ENCODE measurements at regions not wholly inside any gene's neighbourhood (a gene's known extent, or its start where the extent isn't known, plus 50 kb on each side); places are given as distances from the start of the nearest gene placed in this dataset.
"Not testable (repeated sequence)": the region's sequence is repeated elsewhere in the genome, so short reads cannot be mapped to it uniquely, and the experiment has no call there.

DNA sequence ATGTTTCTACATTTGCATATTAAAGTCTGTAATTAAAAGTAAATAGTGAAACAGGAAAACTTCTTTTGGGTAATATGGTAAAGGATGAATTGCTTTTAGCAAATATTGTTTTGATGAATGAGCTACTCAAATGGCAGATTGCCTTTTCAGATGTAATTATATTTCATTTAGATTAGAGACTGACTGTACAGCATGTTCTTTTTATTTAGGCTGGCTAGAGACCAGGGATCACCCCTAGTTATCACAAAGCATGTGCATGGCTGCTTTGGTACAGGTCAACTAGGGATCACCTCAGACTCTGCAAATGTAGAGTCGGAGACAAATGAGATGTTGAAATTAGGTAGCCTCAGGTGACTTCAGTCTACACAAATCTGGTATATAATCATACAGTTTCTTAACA, 214.9 kb upstream of the SEMA6A start:
- no peaks in the 10 kb centered on the region for H3K36me3 Mint-ChIP-seq (ENCODE audit: insufficient read depth in 2 of 2)
- ATAC-seq (replicated peaks in 1 of 2) (no peak), DNase-seq (no peak)

DNA sequence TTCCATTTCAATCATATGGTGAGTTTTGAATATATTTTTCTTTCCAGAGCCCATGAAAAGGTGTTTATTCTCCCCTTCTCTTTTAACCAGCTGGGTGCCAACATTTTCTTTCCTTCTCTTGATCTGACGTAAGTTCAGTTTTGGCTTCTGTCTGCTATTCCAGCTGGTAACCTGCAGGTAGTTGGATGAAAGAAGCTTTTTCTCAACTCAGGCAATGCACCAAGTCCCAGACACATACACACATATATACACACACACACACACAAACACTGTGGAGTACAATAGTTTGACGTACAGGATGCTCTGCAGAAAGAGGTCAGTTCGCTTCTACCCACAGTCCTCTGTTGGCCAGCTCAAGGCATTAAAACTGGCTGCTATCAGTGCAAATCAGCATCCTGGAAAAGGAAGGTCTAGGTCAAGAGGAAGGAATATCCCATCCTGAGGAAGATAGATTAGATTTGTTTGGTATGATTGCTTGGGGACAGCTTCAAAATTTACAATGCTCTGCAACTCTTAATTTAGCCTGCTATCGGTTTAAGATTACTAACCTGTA, 214.3 kb upstream of the SEMA6A start:
- no peak overlapping the region for H3K4me3 Mint-ChIP-seq
- no peak overlapping the region for H3K27ac Mint-ChIP-seq
- H3K9me3 Mint-ChIP-seq = no peaks in the 10 kb centered on the region
- H3K27me3 Mint-ChIP-seq (ENCODE audit: low read depth) = no peaks in the 10 kb centered on the region
- DNase-seq (no peak), ATAC-seq (replicated peaks in 1 of 2) (no peak)
- no peaks in the 10 kb centered on the region for H3K4me1 Mint-ChIP-seq (ENCODE audit: low read depth)
- H3K36me3 Mint-ChIP-seq (ENCODE audit: insufficient read depth in 2 of 2) = no peaks in the 10 kb centered on the region

More for the DNA sequence above, 214.9 kb upstream of the SEMA6A start:
- no peaks in the 10 kb centered on the region for H3K9me3 Mint-ChIP-seq
- no peak overlapping the region for H3K27ac Mint-ChIP-seq
- no peaks in the 10 kb centered on the region for H3K27me3 Mint-ChIP-seq (ENCODE audit: low read depth)
- H3K4me3 Mint-ChIP-seq = no peak overlapping the region
- H3K4me1 Mint-ChIP-seq (ENCODE audit: low read depth) = no peaks in the 10 kb centered on the region

DNA sequence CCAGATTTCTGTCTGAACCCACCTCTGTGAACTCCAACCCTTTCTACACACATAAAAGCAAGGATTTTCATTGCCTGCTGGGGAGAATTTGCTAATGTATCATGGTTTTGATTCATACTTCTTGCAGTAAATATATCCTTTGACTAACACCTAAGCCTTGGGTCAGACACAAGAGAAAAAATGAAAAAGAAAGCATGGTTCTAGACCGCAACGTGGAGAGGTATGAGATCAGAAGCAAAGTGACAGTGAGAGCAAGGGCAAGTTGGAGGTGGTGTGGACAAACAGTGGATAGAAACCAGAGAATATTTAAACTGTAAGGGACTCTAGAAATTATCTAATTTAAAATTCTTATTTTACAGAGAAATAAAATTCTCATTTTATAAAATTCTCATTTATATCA, 212.9 kb upstream of the SEMA6A start:
- H3K36me3 Mint-ChIP-seq (ENCODE audit: insufficient read depth in 2 of 2) = no peaks in the 10 kb centered on the region
- no peaks in the 10 kb centered on the region for H3K4me1 Mint-ChIP-seq (ENCODE audit: low read depth)
- no peaks in the 10 kb centered on the region for H3K27me3 Mint-ChIP-seq (ENCODE audit: low read depth)
- H3K4me3 Mint-ChIP-seq = no peak overlapping the region
- no peak overlapping the region for H3K27ac Mint-ChIP-seq
- DNase-seq (no peak), ATAC-seq (replicated peaks in 1 of 2) (no peak)
- no peaks in the 10 kb centered on the region for H3K9me3 Mint-ChIP-seq

DNA sequence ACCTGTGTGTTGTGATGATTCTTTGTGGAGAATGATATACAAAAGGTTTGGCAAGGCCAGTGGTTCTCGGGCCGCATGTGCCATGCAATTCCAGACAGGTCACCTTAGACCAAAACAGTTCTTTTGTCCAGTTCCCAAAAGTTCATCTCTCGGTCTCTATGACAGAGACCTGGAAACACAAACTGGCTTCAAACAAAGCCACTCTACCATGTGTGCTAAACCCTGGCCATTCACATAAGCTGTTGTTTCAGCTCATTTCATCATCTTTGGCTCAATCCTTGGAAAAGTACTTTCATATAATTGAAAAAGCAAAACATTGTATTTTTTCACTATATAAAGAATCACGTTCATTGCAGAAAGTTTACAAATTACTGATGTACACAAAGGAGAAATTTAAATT, 210.5 kb upstream of the SEMA6A start:
- Mint-ChIP-seq H3K4me3 (no peak overlapping the region), H3K27ac (no peak overlapping the region), H3K4me1 (ENCODE audit: low read depth) (no peaks in the 10 kb centered on the region), H3K27me3 (ENCODE audit: low read depth) (no peaks in the 10 kb centered on the region), H3K9me3 (no peaks in the 10 kb centered on the region), H3K36me3 (ENCODE audit: insufficient read depth in 2 of 2) (no peaks in the 10 kb centered on the region)
- no peak for ATAC-seq (replicated peaks in 1 of 2)
- no peak for DNase-seq

DNA sequence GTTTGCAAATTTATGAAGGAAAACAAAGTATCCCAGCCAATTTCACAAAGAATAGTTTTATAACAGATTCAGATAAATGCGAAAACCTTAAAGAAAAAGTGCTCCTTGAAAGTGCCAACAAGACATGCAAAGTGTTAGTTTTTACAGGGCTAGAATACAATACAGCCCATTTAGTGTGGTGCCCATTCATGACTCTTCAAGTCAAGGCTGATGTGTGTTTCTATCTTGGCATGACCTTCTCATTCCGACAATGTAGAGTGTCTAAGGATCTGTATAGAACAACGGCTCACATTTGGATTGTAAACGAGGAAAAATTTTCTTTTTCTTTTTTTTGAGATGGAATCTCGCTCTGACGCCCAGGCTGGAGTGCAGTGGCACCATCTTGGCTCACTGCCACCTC, 205.2 kb upstream of the SEMA6A start:
- Mint-ChIP-seq H3K27me3 (ENCODE audit: low read depth) (peaks cover 13% of the 10 kb centered on the region), H3K9me3 (no peaks in the 10 kb centered on the region), H3K27ac (no peak overlapping the region), H3K4me1 (ENCODE audit: low read depth) (no peaks in the 10 kb centered on the region), H3K36me3 (ENCODE audit: insufficient read depth in 2 of 2) (no peaks in the 10 kb centered on the region), H3K4me3 (no peak overlapping the region)
- ATAC-seq (replicated peaks in 1 of 2) (no peak), DNase-seq (no peak)

DNA sequence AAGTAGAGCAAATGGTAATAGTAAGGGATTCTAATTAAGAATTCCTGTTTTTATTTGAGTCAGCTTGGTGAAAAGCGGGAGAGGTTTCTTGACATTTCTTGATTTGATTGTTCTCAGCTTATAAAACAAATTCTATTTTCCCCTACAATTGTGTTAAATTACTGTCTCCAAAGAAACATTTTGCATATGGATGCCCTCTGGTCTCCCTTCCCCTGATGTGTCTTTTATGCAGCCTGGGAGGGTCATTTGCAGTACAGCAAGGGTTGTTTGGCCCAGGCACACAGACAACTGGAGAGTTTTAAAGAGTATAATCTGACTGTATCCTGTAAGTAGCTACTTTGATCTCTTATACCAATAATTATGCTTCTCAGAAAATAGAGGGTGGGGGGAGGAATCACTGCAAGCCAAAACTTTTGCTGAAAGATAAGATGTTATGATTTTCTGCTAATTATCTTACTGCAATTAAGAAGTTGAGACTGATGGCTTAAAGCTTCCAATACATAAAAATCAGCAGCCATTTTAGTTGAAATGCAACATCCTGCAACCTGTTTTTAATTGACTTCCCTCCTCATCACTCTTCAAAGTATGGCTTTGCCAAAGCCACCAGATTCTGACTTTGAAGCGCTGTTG, 204.1 kb upstream of the SEMA6A start:
- Mint-ChIP-seq H3K4me3 (no peak overlapping the region), H3K27ac (no peak overlapping the region), H3K27me3 (ENCODE audit: low read depth) (peaks cover 13% of the 10 kb centered on the region), H3K36me3 (ENCODE audit: insufficient read depth in 2 of 2) (no peaks in the 10 kb centered on the region), H3K9me3 (no peaks in the 10 kb centered on the region), H3K4me1 (ENCODE audit: low read depth) (no peaks in the 10 kb centered on the region)
- no peak for DNase-seq
- no peak for ATAC-seq (replicated peaks in 1 of 2)

DNA sequence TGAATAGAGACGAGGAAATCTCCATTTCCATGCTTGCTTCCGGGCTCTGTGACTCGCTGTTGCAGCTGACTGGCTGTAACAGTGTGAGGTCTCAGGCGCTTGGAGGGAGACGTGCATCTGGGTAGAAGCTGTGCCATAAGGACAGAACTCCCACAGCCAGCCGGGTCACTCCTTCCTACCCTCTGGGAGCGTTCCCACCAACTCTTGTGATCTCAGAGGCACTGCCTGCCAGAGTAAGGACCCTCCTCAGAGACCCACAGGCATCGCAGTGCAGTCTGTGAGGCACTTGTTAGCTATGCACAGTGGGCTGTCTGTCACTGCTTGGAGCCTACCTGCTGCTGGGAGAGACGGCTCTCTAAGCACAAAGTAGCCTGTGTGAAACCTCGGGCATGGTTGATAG, 203.4 kb upstream of the SEMA6A start:
- Mint-ChIP-seq H3K27ac (no peak overlapping the region), H3K4me1 (ENCODE audit: low read depth) (no peaks in the 10 kb centered on the region), H3K27me3 (ENCODE audit: low read depth) (peaks cover 13% of the 10 kb centered on the region), H3K9me3 (no peaks in the 10 kb centered on the region), H3K4me3 (no peak overlapping the region), H3K36me3 (ENCODE audit: insufficient read depth in 2 of 2) (no peaks in the 10 kb centered on the region)
- no peak for ATAC-seq (replicated peaks in 1 of 2)
- no peak for DNase-seq

DNA sequence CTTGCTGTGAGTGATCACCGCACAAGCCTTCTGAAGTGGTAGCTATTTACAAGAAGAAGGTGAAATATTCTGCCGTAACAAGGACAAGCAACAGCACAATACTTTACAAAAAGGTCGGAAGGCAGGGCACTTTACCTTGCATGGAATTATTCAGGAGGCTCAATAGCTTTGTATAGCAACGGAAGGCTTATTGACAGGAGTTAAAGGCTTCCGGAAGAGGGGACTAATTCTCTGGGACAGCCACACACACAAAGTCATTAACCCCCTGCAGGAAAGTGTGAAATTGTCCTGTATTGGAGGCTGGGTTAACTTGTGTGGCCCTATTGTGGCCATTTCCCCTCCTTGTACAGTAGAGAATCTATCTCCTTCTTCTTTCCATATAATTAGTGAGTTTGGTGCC, 199.3 kb upstream of the SEMA6A start:
- H3K4me1 Mint-ChIP-seq (ENCODE audit: low read depth) = no peaks in the 10 kb centered on the region
- H3K27ac Mint-ChIP-seq = no peak overlapping the region
- DNase-seq (no peak), ATAC-seq (replicated peaks in 1 of 2) (no peak)
- no peak overlapping the region for H3K4me3 Mint-ChIP-seq
- peaks cover 13% of the 10 kb centered on the region for H3K27me3 Mint-ChIP-seq (ENCODE audit: low read depth)
- no peaks in the 10 kb centered on the region for H3K9me3 Mint-ChIP-seq
- no peaks in the 10 kb centered on the region for H3K36me3 Mint-ChIP-seq (ENCODE audit: insufficient read depth in 2 of 2)

DNA sequence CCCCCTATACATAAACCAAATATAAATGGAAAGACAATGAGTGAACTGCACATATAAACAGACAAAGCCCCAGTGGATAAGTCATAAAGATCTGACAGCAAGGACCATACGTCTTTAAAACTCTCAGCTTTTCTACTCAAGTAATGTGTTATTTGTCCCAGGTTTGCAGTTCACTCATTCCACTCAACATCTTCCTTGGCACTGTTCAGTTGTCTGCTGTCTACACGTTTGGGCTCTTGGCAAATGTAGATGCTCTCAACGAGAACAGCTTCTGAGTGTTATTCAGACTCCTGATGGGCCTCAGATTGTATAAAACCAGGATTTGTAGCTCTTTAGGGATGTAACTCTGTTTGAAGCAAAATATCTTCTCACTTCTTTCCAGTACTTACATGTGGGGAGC, 198.2 kb upstream of the SEMA6A start:
- H3K9me3 Mint-ChIP-seq = no peaks in the 10 kb centered on the region
- DNase-seq = no peak
- H3K27ac Mint-ChIP-seq = no peak overlapping the region
- H3K36me3 Mint-ChIP-seq (ENCODE audit: insufficient read depth in 2 of 2) = no peaks in the 10 kb centered on the region
- no peak overlapping the region for H3K4me3 Mint-ChIP-seq
- no peak for ATAC-seq (replicated peaks in 1 of 2)
- peaks cover 13% of the 10 kb centered on the region for H3K27me3 Mint-ChIP-seq (ENCODE audit: low read depth)
- H3K4me1 Mint-ChIP-seq (ENCODE audit: low read depth) = no peaks in the 10 kb centered on the region

DNA sequence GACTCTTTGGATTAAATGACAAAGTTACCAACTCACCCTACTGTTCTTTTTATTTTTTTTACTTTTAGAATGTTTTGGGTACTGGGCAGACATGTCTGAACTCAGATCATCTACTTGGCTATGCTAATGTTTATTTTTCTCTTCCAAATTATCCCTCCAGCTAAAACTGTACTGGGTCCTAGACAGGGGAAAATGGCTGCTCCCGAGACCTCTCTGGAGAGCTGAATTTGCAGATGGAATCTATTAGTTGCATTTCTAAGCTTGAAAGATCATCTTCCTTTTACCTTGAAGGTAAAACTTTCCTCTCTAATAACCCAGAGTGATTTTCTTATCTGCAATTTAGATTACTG, 197.5 kb upstream of the SEMA6A start:
- no peak overlapping the region for H3K27ac Mint-ChIP-seq
- ATAC-seq (replicated peaks in 1 of 2) = no peak
- H3K4me3 Mint-ChIP-seq = no peak overlapping the region
- H3K27me3 Mint-ChIP-seq (ENCODE audit: low read depth) = peaks cover 13% of the 10 kb centered on the region
- no peak for DNase-seq
- no peaks in the 10 kb centered on the region for H3K36me3 Mint-ChIP-seq (ENCODE audit: insufficient read depth in 2 of 2)
- no peaks in the 10 kb centered on the region for H3K4me1 Mint-ChIP-seq (ENCODE audit: low read depth)
- H3K9me3 Mint-ChIP-seq = no peaks in the 10 kb centered on the region

DNA sequence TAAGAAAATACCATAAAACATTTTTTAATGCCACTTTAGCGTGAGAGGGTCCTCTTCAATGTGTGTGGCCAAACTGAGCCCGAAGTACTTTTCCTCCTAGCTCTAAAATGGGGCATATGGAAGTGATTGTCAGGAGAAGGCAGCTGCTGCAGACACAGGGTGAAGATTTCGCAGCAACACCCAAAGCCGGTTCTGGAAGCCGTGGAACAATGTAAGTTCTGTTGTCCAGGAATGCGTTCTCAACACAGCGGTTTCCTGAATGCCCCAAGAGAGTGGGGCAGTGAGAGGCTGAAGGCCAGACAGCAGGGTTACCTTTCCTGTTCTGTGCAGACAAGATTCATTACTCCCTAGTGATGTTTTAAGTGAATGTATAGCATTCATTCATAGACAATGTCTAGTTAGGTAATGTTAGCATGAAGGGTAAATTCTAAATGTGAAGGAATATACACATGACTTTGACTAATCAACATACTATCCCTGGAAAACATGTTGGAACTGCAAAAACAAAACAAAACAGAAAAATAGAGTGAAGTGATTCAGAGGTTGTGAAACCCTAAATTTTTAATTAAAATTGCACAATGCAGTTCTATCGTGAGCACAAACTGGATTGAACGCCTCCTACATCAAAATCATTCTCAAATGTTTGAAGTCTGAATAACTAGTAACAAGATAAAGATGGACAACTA, 197.0 kb upstream of the SEMA6A start:
- ATAC-seq (replicated peaks in 1 of 2) = no peak
- H3K27ac Mint-ChIP-seq = no peak overlapping the region

DNA sequence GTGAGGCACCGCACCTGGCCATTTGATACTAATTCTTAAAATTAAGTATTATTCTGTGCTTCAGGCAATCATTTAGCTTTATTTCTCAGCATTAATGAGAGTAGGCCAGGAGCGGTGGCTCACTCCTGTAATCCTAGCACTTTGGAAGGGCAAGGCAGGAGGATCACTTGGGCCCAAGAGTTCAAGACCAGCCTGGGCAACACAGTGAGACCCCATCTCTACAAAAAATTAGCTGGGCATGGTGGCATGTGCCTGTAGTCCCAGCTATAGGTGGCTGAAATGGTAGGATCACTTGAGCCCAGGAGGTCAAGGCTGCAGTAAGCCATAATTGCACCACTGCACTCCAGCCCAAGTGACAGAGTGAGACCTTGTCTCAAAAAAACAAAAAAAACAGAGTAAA, 195.3 kb upstream of the SEMA6A start:
- not testable (repeated sequence) for H3K27ac Mint-ChIP-seq

More for the DNA sequence above, 197.0 kb upstream of the SEMA6A start:
- Mint-ChIP-seq H3K27me3 (ENCODE audit: low read depth) (peaks cover 9% of the 10 kb centered on the region), H3K36me3 (ENCODE audit: insufficient read depth in 2 of 2) (no peaks in the 10 kb centered on the region), H3K9me3 (no peaks in the 10 kb centered on the region), H3K4me1 (ENCODE audit: low read depth) (no peaks in the 10 kb centered on the region), H3K4me3 (no peak overlapping the region)
- no peak for DNase-seq

DNA sequence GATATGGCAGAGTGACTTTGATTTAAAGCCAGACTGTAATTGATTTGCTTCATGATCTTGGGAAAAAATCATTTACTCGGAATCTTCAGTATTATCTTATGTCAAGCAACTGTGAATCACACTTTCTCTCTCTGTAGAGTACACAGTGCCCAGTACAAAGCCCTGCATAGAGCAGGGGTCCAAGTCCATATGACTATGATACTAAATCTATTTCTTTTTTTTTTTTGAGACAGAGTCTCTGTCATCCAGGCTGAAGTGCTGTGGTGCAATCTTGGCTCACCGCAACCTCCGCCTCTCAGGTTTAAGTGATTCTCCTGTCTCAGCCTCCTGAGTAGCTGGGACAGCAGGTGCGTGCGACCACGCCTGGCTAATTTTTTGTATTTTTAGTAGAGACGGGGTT, 194.8 kb upstream of the SEMA6A start:
- Mint-ChIP-seq H3K27me3 (ENCODE audit: low read depth) (no peaks in the 10 kb centered on the region), H3K36me3 (ENCODE audit: insufficient read depth in 2 of 2) (no peaks in the 10 kb centered on the region), H3K27ac (no peak overlapping the region), H3K4me1 (ENCODE audit: low read depth) (no peaks in the 10 kb centered on the region), H3K4me3 (no peak overlapping the region), H3K9me3 (no peaks in the 10 kb centered on the region)
- no peak for ATAC-seq (replicated peaks in 1 of 2)
- no peak for DNase-seq

More for the DNA sequence above, 195.3 kb upstream of the SEMA6A start:
- H3K36me3 Mint-ChIP-seq (ENCODE audit: insufficient read depth in 2 of 2); ATAC-seq (replicated peaks in 1 of 2); DNase-seq; H3K4me1 Mint-ChIP-seq (ENCODE audit: low read depth); H3K27me3 Mint-ChIP-seq (ENCODE audit: low read depth); H3K9me3 Mint-ChIP-seq; H3K4me3 Mint-ChIP-seq: not testable (repeated sequence)

DNA sequence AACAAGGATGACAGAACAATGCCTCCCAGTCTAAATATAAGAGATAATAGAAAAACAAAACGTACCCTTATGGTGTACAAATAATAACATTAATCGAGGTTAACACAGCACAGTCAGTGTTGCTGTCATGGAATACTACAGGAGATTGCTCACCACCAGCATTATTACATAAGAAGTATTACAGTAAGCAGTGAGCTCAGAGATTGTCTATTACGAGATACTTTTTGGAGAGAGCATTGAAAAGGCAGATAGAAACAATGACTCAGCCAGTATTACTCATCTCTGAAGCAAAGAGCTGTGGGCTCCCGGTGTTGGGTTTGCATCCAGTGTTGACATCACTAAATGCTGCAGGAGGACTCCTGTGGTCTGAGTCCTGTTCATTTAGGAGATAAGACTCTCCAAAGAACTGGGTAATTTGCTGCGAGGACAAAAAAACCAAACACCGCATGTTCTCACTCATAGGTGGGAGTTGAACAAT, 191.9 kb upstream of the SEMA6A start:
- H3K4me1 Mint-ChIP-seq (ENCODE audit: low read depth) = no peaks in the 10 kb centered on the region
- ATAC-seq (replicated peaks in 1 of 2) (peak; percentile 50 to 78), DNase-seq (peak; percentile 3 to 23)
- no peaks in the 10 kb centered on the region for H3K27me3 Mint-ChIP-seq (ENCODE audit: low read depth)
- no peaks in the 10 kb centered on the region for H3K9me3 Mint-ChIP-seq
- no peaks in the 10 kb centered on the region for H3K36me3 Mint-ChIP-seq (ENCODE audit: insufficient read depth in 2 of 2)
- no peak overlapping the region for H3K27ac Mint-ChIP-seq
- no peak overlapping the region for H3K4me3 Mint-ChIP-seq

Measured in activated T-cell treated with anti-CD3 and anti-CD28 coated beads, Interleukin-2, amount 50 U/mL, for 72 hours (primary cell).